ENCODE measurements at regions not wholly inside any gene's neighbourhood (a gene's known extent, or its start where the extent isn't known, plus 50 kb on each side); places are given as distances from the start of the nearest gene placed in this dataset.

DNA sequence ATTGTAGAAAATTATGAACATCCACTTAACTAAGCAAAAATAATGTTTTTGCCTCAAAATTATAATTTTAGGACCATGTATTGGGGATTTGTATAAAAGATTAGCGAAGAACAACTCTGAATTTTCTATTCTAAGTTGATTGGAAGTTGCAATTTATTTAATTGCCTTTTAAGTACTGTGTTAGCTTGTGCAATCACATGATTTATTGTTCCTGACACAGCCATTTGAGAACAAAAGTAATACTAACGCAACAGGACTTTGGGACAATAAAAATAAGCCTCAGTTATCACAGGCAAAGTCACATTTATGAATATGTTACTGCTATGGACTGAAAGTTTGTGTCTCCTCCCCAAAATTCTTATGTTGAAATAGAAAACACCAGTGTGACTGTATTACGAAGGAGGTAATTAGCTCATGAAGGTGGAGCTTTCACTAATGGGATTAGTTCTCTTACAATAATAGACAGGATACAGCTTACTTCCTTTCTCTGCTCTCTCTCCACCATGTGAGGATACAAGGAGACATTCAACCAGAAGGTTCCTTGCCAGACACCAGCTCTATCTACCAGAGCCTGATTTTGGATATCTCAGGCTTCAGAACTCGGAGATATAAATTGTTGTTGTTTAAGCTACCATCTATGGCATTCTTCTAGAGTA, 745.9 kb downstream of the ZBBX start:
- TF ChIP-seq, protein P1, sequence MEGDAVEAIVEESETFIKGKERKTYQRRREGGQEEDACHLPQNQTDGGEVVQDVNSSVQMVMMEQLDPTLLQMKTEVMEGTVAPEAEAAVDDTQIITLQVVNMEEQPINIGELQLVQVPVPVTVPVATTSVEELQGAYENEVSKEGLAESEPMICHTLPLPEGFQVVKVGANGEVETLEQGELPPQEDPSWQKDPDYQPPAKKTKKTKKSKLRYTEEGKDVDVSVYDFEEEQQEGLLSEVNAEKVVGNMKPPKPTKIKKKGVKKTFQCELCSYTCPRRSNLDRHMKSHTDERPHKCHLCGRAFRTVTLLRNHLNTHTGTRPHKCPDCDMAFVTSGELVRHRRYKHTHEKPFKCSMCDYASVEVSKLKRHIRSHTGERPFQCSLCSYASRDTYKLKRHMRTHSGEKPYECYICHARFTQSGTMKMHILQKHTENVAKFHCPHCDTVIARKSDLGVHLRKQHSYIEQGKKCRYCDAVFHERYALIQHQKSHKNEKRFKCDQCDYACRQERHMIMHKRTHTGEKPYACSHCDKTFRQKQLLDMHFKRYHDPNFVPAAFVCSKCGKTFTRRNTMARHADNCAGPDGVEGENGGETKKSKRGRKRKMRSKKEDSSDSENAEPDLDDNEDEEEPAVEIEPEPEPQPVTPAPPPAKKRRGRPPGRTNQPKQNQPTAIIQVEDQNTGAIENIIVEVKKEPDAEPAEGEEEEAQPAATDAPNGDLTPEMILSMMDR (IDR thresholded peaks at IDR 0.05), result no peak
- TF ChIP-seq POLR2A (IDR thresholded peaks at IDR 0.05; ENCODE audit: low read length) (no peak), EP300 (IDR thresholded peaks at IDR 0.05) (no peak), CHD2 (IDR thresholded peaks at IDR 0.05; ENCODE audit: low read length, partially characterized antibody) (no peak), ZSCAN20 (CRISPR knock-in tag; IDR thresholded peaks at IDR 0.05) (no peak), PHF8 (IDR thresholded peaks at IDR 0.05; ENCODE audit: borderline replicate concordance, low read depth) (no peak)
- TF ChIP-seq, protein P2, sequence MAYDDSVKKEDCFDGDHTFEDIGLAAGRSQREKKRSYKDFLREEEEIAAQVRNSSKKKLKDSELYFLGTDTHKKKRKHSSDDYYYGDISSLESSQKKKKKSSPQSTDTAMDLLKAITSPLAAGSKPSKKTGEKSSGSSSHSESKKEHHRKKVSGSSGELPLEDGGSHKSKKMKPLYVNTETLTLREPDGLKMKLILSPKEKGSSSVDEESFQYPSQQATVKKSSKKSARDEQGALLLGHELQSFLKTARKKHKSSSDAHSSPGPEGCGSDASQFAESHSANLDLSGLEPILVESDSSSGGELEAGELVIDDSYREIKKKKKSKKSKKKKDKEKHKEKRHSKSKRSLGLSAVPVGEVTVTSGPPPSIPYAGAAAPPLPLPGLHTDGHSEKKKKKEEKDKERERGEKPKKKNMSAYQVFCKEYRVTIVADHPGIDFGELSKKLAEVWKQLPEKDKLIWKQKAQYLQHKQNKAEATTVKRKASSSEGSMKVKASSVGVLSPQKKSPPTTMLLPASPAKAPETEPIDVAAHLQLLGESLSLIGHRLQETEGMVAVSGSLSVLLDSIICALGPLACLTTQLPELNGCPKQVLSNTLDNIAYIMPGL (CRISPR knock-in tag; IDR thresholded peaks at IDR 0.05; ENCODE audit: borderline replicate concordance), result no peak
